LNCAP (cell line): ENCODE measurements at regions not wholly inside any gene's neighbourhood (a gene's known extent, or its start where the extent isn't known, plus 50 kb on each side); places are given as distances from the start of the nearest gene placed in this dataset.

Experiments used
- TF ChIP-seq, protein P1 (sequence below): fragments of 450-650 bp; IDR thresholded peaks from 2 replicates; pipeline ENCODE4 v1.5.1; 2017; ENCODE audit warnings: mild to moderate bottlenecking

DNA sequence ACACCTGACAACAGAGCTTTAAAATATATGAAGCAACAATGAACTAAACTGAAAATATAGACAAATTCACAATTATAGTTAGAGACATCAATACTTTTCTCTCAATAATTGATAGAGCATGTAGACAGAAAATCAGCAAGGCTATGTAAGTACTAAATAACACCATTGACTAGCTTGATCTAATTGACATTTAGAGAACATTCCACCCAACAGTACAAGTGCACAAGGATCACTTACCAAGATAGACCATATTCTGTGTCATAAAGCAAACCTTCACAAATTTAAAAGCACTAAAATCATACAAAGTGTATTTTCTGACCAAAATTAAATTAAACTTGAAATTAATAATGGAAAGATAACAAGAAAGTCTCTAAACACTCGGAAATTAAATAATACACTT lies 562.5 kb downstream of the INSC start:
- TF ChIP-seq, protein P1, sequence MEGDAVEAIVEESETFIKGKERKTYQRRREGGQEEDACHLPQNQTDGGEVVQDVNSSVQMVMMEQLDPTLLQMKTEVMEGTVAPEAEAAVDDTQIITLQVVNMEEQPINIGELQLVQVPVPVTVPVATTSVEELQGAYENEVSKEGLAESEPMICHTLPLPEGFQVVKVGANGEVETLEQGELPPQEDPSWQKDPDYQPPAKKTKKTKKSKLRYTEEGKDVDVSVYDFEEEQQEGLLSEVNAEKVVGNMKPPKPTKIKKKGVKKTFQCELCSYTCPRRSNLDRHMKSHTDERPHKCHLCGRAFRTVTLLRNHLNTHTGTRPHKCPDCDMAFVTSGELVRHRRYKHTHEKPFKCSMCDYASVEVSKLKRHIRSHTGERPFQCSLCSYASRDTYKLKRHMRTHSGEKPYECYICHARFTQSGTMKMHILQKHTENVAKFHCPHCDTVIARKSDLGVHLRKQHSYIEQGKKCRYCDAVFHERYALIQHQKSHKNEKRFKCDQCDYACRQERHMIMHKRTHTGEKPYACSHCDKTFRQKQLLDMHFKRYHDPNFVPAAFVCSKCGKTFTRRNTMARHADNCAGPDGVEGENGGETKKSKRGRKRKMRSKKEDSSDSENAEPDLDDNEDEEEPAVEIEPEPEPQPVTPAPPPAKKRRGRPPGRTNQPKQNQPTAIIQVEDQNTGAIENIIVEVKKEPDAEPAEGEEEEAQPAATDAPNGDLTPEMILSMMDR: no peak

DNA sequence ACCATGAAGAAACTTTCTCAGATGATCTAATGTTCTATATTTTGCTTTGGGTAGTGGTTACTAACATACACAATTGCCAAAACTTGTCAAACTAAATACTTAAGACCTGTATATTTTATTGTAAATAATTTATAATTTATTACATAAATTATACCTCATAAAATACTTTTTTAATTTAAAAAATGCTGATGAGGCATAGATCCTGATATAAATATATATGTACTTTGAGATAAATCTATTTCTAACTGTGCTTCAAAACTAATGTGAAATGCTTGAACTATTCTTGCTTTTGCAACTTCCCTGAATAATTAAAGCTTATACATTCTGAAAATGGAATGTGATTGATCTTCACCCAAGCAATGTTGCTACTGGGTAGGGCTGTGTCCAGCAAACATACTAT lies 568.8 kb downstream of the INSC start:
- TF ChIP-seq, protein P1: no peak

DNA sequence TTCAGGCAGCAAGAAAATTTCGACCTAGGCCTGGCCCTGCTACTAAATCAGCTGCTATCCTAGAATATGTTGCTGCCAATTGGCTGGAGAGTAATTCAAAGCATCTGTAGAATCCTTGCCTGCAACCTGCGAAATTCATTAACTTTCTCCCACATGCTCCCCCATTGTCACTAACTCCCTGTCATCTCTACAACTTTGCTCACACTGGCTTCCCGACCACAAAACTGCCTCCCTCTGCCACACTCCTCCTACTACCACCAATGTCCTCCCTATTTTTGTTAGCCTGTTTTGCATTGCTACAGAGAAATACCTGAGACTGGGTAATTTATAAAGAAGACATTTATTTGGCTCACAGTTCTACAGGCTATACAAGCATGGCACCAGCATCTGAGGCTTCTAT lies 570.6 kb downstream of the INSC start:
- TF ChIP-seq, protein P1: no peak

DNA sequence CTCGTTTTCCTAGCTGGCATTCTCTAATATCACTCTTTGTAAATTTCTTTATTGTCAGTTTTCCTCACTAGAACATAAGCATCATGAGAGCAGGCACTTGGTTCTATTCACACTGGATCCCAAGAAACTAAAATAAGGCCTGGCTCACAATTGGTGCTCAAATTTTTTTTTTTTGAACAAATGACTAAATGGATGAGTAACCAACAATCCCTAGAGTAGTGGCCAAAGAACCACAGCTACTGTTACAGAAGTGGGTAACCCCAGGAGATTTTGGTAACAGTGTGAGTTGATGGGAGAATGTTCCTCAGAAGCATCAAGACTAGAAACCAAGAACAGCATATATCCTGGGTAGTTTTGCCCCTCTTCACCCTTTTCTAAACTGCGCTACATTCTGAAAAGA lies 572.6 kb downstream of the INSC start:
- TF ChIP-seq, protein P1: no peak

DNA sequence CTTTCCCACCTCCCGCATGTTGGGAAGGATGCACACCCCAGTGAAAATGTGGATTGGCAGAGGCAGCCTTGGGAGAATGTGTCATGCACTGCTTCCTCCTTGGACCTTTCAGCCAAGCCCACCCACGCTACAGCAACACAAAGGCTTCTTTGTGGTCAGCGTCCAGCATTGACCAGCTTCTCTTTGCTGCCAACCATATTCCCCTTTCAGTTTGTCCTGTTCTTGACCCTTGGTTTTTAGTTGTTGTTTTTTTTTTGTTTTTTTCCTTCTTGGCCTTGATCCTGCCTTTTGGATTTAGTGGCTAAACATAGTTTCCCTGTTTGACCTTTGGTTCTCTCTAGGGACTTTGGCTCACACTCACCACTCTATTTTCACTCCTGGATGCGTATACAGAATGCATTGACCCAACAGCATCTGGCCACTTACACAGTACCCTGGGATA lies 573.6 kb downstream of the INSC start:
- TF ChIP-seq, protein P1: no peak

DNA sequence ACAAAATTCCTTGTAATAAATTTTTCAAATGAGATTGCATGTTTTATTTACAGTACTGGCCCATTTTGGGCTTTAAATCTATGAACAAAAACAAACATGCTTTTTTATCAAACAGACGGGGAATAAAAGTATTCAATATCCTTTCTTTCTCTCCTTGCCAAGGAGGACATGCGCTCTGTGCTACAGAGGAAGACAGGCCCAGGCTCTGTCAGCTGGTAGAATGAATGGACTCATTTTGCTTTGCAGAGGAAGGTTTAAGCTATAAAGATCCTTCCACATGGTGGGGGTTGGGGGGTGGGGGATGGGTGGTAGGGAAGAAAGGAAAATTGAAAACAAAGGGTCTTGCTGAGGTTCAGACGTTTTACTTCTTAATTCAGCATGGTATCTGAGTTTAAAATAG lies 575.6 kb downstream of the INSC start:
- TF ChIP-seq, protein P1: no peak

DNA sequence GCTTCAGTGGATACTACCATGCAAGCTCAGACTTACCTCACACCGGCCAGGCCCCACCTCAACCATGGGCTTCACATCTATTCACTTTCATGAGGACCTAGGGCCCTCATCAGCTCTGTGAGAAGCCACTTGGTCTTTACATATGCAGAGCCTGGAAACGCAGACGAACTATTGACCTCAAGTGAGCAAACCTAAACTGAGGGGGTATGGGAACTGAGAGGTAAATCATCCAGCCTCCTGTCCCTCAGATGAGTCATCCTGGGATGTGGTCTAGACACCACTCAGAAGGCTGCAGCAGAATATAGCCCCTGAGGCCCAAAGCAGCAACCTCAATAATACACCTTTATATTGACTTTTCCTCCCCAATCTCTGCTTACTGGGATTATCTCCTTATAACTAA lies 578.0 kb downstream of the INSC start:
- TF ChIP-seq, protein P1: no peak

DNA sequence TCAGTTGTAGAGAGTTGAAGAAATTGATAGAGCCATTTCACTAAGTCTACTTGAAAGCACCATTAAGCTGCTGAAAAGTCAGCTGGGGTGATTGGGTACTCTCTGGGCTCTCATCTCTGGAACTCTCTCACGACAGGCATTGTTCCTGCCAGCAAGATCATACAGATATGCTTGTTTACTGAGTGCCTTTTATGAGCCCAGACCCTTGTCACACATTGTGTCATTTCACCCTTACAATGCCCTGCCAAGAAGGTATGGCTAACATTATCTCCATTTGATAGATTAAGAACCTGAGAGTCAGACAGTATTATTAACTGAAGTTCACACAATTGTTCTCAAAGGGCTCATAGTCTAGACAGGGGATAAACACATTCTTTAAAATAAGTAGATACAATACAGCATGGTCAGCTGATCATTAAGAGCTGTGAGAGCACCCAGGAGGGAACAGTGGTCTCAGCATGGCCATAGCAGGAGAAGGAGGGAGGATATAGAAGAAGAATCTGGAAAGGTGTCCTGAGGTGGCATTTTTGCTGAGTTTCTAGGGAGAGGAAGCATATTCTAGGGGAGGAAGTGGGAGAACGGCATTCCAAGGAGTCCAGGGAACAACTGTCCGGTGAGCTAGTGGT lies 580.5 kb downstream of the INSC start:
- TF ChIP-seq, protein P1: no peak
